Uterus (tissue), 2 donors: ENCODE measurements at regions not wholly inside any gene's neighbourhood (a gene's known extent, or its start where the extent isn't known, plus 50 kb on each side); places are given as distances from the start of the nearest gene placed in this dataset.

ENCODE experiments used
- CTCF ChIP-seq, 4 experiments: fragments of 200-600 bp in 2 of 4; fragments of 450-650 bp in 2 of 4; sonication (generic) in 2 of 4; IDR thresholded peaks; one replicate each; pipeline ENCODE4 v1.5.1; 2016 to 2019; ENCODE audit warnings: antibody characterized with exemption in 4 of 4, mild to moderate bottlenecking in 2 of 4, moderate library complexity in 1 of 4
- POLR2A ChIP-seq, 2 donors: fragments of 450-650 bp; IDR thresholded peaks; one replicate each; pipeline ENCODE4 v1.6.1; 2016; ENCODE audit warnings: antibody characterized with exemption in 2 of 2, mild to moderate bottlenecking in 1 of 2, moderate library complexity in 1 of 2

- TF ChIP-seq CTCF (IDR thresholded peaks at IDR 0.05) = no peak
- TF ChIP-seq POLR2A (IDR thresholded peaks at IDR 0.05) = no peak
These were observed 82.2 kb upstream of the RMDN2 start for GRCh38 chr2:37842732-37843440.
